ENCODE measurements at regions not wholly inside any gene's neighbourhood (a gene's known extent, or its start where the extent isn't known, plus 50 kb on each side); places are given as distances from the start of the nearest gene placed in this dataset.

DNA sequence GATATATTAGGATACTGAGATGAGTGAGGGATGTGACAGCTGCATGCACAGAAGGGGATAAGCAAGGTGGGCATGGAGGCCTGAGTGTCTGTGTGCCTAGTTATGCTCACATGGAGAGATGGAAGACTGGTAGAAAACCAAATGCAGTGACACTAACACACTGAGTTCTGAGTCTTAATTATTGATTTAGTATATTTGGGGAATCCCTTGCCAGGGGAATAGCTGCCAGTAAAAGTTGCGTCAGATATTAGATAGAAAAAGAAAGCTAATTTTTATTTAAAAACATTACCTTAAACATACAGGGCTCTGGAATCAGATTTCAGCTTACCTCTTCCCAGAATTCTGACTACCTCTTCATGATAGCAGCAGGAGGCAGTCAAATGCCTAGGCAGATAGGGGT is 620.5 kb downstream of the METTL15 start:
- in situ Hi-C loops (cut with HindIII; ENCODE audit: low pct_unique_long_range_greater_than_20kb, low sequenced_read_pairs), result no loop called here
- no peaks in the 10 kb centered on the region for H3K36me3 ChIP-seq (ENCODE audit: control insufficient read depth, insufficient read depth, low read length)
- BruUV-seq (replicated peaks), result no TSS peak
- POLR2A ChIA-PET, result no interaction called here
- no peak for ATAC-seq
- intact Hi-C loops (cut with micrococcal nuclease; ENCODE audit: unreplicated experiment), result no loop called here
- H3K4me3 ChIP-seq (ENCODE audit: low read depth in 2 of 2, low read length in 2 of 2), result no peak overlapping the region
- H3K27ac ChIP-seq (ENCODE audit: low read length), result no peak overlapping the region
- H3K27me3 ChIP-seq (ENCODE audit: control insufficient read depth, insufficient read depth, low read length), result no peaks in the 10 kb centered on the region
- H3K9me3 ChIP-seq (ENCODE audit: control insufficient read depth, insufficient read depth, low read depth, low read length), result no peaks in the 10 kb centered on the region
- CTCF ChIA-PET, result no interaction called here
- H3K4me1 ChIP-seq (ENCODE audit: control insufficient read depth, insufficient read depth, low read length), result no peaks in the 10 kb centered on the region
- TF ChIP-seq TCF7L2 (IDR thresholded peaks at IDR 0.05; ENCODE audit: low read depth, low read length) (no peak), POLR2AphosphoS5 (IDR thresholded peaks at IDR 0.05; ENCODE audit: low read depth, low read length) (no peak), SIN3A (IDR thresholded peaks at IDR 0.05; ENCODE audit: borderline replicate concordance, insufficient read depth, low read depth, low read length) (no peak)
- TF ChIP-seq, protein P1, sequence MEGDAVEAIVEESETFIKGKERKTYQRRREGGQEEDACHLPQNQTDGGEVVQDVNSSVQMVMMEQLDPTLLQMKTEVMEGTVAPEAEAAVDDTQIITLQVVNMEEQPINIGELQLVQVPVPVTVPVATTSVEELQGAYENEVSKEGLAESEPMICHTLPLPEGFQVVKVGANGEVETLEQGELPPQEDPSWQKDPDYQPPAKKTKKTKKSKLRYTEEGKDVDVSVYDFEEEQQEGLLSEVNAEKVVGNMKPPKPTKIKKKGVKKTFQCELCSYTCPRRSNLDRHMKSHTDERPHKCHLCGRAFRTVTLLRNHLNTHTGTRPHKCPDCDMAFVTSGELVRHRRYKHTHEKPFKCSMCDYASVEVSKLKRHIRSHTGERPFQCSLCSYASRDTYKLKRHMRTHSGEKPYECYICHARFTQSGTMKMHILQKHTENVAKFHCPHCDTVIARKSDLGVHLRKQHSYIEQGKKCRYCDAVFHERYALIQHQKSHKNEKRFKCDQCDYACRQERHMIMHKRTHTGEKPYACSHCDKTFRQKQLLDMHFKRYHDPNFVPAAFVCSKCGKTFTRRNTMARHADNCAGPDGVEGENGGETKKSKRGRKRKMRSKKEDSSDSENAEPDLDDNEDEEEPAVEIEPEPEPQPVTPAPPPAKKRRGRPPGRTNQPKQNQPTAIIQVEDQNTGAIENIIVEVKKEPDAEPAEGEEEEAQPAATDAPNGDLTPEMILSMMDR (IDR thresholded peaks at IDR 0.05), result no peak
- TF ChIP-seq, protein P2, sequence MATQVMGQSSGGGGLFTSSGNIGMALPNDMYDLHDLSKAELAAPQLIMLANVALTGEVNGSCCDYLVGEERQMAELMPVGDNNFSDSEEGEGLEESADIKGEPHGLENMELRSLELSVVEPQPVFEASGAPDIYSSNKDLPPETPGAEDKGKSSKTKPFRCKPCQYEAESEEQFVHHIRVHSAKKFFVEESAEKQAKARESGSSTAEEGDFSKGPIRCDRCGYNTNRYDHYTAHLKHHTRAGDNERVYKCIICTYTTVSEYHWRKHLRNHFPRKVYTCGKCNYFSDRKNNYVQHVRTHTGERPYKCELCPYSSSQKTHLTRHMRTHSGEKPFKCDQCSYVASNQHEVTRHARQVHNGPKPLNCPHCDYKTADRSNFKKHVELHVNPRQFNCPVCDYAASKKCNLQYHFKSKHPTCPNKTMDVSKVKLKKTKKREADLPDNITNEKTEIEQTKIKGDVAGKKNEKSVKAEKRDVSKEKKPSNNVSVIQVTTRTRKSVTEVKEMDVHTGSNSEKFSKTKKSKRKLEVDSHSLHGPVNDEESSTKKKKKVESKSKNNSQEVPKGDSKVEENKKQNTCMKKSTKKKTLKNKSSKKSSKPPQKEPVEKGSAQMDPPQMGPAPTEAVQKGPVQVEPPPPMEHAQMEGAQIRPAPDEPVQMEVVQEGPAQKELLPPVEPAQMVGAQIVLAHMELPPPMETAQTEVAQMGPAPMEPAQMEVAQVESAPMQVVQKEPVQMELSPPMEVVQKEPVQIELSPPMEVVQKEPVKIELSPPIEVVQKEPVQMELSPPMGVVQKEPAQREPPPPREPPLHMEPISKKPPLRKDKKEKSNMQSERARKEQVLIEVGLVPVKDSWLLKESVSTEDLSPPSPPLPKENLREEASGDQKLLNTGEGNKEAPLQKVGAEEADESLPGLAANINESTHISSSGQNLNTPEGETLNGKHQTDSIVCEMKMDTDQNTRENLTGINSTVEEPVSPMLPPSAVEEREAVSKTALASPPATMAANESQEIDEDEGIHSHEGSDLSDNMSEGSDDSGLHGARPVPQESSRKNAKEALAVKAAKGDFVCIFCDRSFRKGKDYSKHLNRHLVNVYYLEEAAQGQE (IDR thresholded peaks at IDR 0.05; ENCODE audit: insufficient read depth in 1 of 2, low read depth in 2 of 2, low read length in 1 of 2), result no peak
- DNase-seq (ENCODE audit: low read depth, low spot score), result no peak

DNA sequence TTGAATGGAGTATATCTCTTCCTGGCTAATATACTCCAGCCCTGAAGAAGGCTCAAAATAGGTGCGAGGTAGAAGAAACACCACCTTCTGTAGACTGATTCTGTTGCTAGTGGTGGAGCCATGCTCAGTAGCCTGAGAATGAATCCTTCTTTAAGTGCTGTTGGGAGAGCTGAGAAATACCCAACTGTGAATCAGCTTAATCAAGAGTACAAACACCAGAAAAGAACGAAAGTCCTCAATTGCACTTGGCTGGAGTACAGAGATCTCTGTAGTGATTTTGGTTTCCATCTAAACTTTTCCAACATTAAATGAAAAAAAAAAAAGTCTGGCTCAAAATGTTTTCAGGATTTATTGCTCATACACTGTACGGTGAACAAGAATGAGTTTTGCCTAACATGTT is 619.1 kb downstream of the METTL15 start:
- ATAC-seq, result no peak
- no peak for DNase-seq (ENCODE audit: low read depth, low spot score)
- CTCF ChIA-PET, result no interaction called here

More for the DNA sequence above, 619.1 kb downstream of the METTL15 start:
- H3K27me3 ChIP-seq (ENCODE audit: control insufficient read depth, insufficient read depth, low read length), result no peaks in the 10 kb centered on the region
- BruUV-seq (replicated peaks), result no TSS peak
- TF ChIP-seq, protein P2 (IDR thresholded peaks at IDR 0.05; ENCODE audit: insufficient read depth in 1 of 2, low read depth in 2 of 2, low read length in 1 of 2), result no peak
- TF ChIP-seq, protein P1 (IDR thresholded peaks at IDR 0.05), result no peak
- TF ChIP-seq SIN3A (IDR thresholded peaks at IDR 0.05; ENCODE audit: borderline replicate concordance, insufficient read depth, low read depth, low read length) (no peak), POLR2AphosphoS5 (IDR thresholded peaks at IDR 0.05; ENCODE audit: low read depth, low read length) (no peak), TCF7L2 (IDR thresholded peaks at IDR 0.05; ENCODE audit: low read depth, low read length) (no peak)
- no peak overlapping the region for H3K4me3 ChIP-seq (ENCODE audit: low read depth in 2 of 2, low read length in 2 of 2)
- H3K9me3 ChIP-seq (ENCODE audit: control insufficient read depth, insufficient read depth, low read depth, low read length), result no peaks in the 10 kb centered on the region
- H3K27ac ChIP-seq (ENCODE audit: low read length), result no peak overlapping the region
- in situ Hi-C loops (cut with HindIII; ENCODE audit: low pct_unique_long_range_greater_than_20kb, low sequenced_read_pairs) (no loop called here), intact Hi-C loops (cut with micrococcal nuclease; ENCODE audit: unreplicated experiment) (no loop called here)
- POLR2A ChIA-PET, result no interaction called here
- H3K36me3 ChIP-seq (ENCODE audit: control insufficient read depth, insufficient read depth, low read length), result no peaks in the 10 kb centered on the region
- no peaks in the 10 kb centered on the region for H3K4me1 ChIP-seq (ENCODE audit: control insufficient read depth, insufficient read depth, low read length)
